RWPE2 (cell line): ENCODE measurements at regions not wholly inside any gene's neighbourhood (a gene's known extent, or its start where the extent isn't known, plus 50 kb on each side); places are given as distances from the start of the nearest gene placed in this dataset.
"Not testable (repeated sequence)": the region's sequence is repeated elsewhere in the genome, so short reads cannot be mapped to it uniquely, and the experiment has no call there.

ENCODE experiments used
- ATAC-seq: fragments of 200-7000 bp; cut with Tn5 transposase; 3 replicates; pipeline ENCODE4 v1.9.1; 2021; ENCODE audit warnings: low read depth
- DNase-seq: peaks from one replicate; pipeline ENCODE4 v3.0.0-alpha.2; 2020; ENCODE audit warnings: low spot score
- H3K27ac ChIP-seq: fragments of 450-650 bp; 2 replicates; pipeline ENCODE4 v1.5.1; 2017; ENCODE audit warnings: mild to moderate bottlenecking; ENCODE audit not compliant: poor library complexity, severe bottlenecking
- H3K27me3 ChIP-seq: fragments of 250-450 bp; sonication (Bioruptor Pico); 2 replicates; pipeline ENCODE4 v1.5.1; 2021; ENCODE audit warnings: mild to moderate bottlenecking, moderate library complexity; ENCODE audit not compliant: insufficient read depth, poor library complexity, severe bottlenecking
- H3K36me3 ChIP-seq: fragments of 250-450 bp; sonication (Bioruptor Pico); 2 replicates; pipeline ENCODE4 v1.5.1; 2020; ENCODE audit warnings: low read depth, mild to moderate bottlenecking, moderate library complexity
- H3K4me1 ChIP-seq: fragments of 250-450 bp; sonication (Bioruptor Pico); 2 replicates; pipeline ENCODE4 v1.5.1; 2021; ENCODE audit warnings: mild to moderate bottlenecking, moderate library complexity; ENCODE audit not compliant: insufficient read depth, poor library complexity, severe bottlenecking
- H3K4me3 ChIP-seq: fragments of 250-450 bp; sonication (Bioruptor Pico); 2 replicates; pipeline ENCODE4 v1.5.1; 2021; ENCODE audit warnings: mild to moderate bottlenecking, moderate library complexity; ENCODE audit not compliant: severe bottlenecking
- H3K9me3 ChIP-seq: fragments of 250-450 bp; sonication (Bioruptor Pico); 2 replicates; pipeline ENCODE4 v1.5.1; 2021; ENCODE audit warnings: mild to moderate bottlenecking, moderate library complexity; ENCODE audit not compliant: severe bottlenecking
- TF ChIP-seq, protein P1 (sequence below): fragments of 450-650 bp; IDR thresholded peaks from one replicate; pipeline ENCODE4 v1.5.1; 2017; ENCODE audit warnings: mild to moderate bottlenecking, moderate library complexity; ENCODE audit not compliant: poor library complexity, severe bottlenecking

DNA sequence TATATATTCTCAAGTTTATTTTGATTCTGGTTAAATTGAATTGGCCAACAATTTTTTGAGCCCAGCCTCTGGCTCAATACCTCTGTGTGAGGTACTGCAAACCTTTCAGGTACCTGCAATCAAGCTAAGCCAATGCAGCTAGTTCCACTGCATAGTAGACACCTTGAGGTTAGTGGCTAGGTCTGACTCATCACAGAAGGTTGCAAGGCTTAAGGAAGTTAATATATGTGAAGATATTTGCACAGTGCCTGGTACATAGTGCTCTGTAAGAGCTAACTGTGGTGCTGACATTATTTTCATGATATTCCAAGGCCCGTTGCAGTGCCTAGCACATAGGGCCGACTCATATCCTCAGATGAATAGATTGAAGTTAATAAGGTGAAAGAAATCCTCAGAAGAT lies 330.5 kb upstream of the KAZN start:
- DNase-seq (no peak), ATAC-seq (peak; percentile 98)
- H3K4me1 ChIP-seq: no peaks in the 10 kb centered on the region
- H3K27me3 ChIP-seq: peaks cover 2% of the 10 kb centered on the region
- H3K9me3 ChIP-seq: no peaks in the 10 kb centered on the region
- no peaks in the 10 kb centered on the region for H3K36me3 ChIP-seq
- no peak overlapping the region for H3K27ac ChIP-seq
- no peak overlapping the region for H3K4me3 ChIP-seq
- TF ChIP-seq, protein P1, sequence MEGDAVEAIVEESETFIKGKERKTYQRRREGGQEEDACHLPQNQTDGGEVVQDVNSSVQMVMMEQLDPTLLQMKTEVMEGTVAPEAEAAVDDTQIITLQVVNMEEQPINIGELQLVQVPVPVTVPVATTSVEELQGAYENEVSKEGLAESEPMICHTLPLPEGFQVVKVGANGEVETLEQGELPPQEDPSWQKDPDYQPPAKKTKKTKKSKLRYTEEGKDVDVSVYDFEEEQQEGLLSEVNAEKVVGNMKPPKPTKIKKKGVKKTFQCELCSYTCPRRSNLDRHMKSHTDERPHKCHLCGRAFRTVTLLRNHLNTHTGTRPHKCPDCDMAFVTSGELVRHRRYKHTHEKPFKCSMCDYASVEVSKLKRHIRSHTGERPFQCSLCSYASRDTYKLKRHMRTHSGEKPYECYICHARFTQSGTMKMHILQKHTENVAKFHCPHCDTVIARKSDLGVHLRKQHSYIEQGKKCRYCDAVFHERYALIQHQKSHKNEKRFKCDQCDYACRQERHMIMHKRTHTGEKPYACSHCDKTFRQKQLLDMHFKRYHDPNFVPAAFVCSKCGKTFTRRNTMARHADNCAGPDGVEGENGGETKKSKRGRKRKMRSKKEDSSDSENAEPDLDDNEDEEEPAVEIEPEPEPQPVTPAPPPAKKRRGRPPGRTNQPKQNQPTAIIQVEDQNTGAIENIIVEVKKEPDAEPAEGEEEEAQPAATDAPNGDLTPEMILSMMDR: no peak

DNA sequence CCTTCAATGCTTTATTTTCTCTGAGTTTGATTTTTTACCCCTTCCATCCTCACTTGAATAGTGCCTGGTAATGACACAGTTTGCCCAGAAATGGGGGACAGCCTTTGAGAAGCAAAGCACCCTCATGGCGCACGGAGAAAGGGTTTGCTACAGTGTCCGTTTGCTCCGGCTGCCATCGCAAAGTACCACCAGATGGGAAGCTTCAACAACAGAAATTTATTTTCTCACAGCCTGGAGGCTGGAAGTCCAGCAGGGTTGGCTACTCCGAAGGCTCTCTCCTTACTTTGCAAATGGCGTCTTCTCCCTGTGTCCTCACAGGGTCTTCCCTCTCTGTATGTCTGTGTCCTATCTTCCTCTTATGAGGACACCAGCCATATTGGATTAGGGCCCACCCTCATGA lies 327.7 kb upstream of the KAZN start:
- Histone ChIP-seq H3K9me3 (no peaks in the 10 kb centered on the region), H3K27ac (no peak overlapping the region), H3K27me3 (no peaks in the 10 kb centered on the region), H3K4me3 (no peak overlapping the region), H3K4me1 (no peaks in the 10 kb centered on the region), H3K36me3 (no peaks in the 10 kb centered on the region)
- ATAC-seq (no peak), DNase-seq (no peak)
- TF ChIP-seq, protein P1: no peak

DNA sequence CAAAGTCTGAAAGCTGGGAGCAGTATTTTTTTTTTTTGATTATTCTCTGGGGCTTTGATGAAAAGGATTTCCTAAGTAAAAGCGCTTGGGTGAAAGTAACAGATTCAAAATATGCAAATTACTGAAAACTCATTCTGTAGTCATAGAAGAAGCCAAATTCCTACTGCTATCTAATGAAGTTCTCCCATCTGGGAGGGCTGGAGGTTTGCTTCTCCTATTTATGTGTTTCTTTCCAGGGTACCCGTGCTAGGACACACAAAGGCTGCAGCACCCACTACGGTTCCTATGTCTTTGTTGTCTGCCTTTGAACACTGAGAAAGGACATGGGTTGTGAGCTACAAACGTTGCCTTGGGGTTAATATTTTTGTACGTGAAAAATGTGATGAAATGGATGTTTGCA lies 324.7 kb upstream of the KAZN start:
- TF ChIP-seq, protein P1: no peak

DNA sequence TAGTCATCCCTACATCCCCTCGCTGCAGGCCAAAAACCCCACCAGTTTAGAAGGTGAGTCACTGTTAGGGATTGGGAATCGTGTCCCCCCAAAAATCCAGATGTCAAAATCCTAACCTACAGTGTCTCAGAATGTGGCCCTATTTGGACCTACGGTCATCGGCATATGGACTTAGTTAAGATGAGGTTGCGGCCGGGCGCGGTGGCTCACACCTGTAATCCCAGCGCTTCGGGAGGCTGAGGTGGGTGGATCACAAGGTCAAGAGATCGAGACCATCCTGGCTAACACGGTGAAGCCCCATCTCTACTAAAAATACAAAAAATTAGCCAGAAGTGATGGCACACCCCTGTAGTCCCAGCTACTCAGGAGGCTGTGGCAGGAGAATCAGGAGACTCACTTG lies 318.6 kb upstream of the KAZN start:
- H3K36me3 ChIP-seq, DNase-seq, H3K27ac ChIP-seq, H3K27me3 ChIP-seq, ATAC-seq, H3K4me3 ChIP-seq, H3K4me1 ChIP-seq, H3K9me3 ChIP-seq: not testable (repeated sequence)

More for the DNA sequence above, 324.7 kb upstream of the KAZN start:
- no peak overlapping the region for H3K27ac ChIP-seq
- no peaks in the 10 kb centered on the region for H3K27me3 ChIP-seq
- ATAC-seq: no peak
- no peaks in the 10 kb centered on the region for H3K9me3 ChIP-seq
- no peaks in the 10 kb centered on the region for H3K36me3 ChIP-seq
- no peaks in the 10 kb centered on the region for H3K4me1 ChIP-seq
- H3K4me3 ChIP-seq: no peak overlapping the region
- DNase-seq: no peak

DNA sequence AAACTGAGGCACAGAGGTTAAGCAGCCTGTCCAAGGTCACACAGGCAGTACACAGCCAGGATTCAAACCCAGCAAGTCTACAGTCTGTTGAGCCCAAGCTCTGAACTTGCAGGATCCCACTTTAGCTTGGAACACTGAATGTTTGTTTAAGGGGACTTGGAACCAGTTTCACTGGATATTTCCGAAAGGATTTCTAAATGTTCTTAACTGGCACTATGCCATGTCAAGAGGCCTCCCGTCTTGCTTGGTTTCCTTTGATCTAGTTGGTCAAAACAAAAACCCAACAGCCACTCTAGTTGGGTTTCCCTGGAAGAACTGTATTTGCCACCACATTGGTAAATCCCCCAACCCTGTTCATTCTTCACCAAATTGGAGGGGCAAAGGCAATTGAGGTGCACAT lies 317.6 kb upstream of the KAZN start:
- Histone ChIP-seq H3K27ac (no peak overlapping the region), H3K9me3 (no peaks in the 10 kb centered on the region), H3K27me3 (no peaks in the 10 kb centered on the region), H3K4me3 (no peak overlapping the region), H3K36me3 (no peaks in the 10 kb centered on the region), H3K4me1 (no peaks in the 10 kb centered on the region)
- DNase-seq: no peak
- ATAC-seq: no peak
- TF ChIP-seq, protein P1: no peak

DNA sequence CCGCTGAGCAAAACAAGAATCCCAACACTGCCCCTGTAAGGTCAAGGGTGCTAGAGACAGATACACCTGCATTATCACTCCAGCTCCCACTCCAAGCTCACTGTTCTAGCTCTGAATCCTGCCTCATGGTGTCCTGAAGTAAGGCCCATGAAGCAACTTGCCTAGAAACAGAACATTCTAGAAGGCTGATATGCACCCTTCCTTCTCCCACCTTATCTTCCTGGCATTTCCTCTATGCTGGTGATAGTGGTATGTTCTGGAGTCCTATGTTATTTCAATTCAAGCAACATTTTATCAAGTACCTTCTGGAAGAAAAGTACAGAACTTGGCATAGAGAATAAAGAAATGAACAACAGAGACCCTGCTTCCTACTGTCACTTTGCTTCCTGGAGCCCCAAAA lies 317.1 kb upstream of the KAZN start:
- no peak for DNase-seq
- no peaks in the 10 kb centered on the region for H3K27me3 ChIP-seq
- no peak overlapping the region for H3K27ac ChIP-seq
- ATAC-seq: no peak
- no peaks in the 10 kb centered on the region for H3K4me1 ChIP-seq
- TF ChIP-seq, protein P1: no peak
- no peaks in the 10 kb centered on the region for H3K36me3 ChIP-seq
- H3K4me3 ChIP-seq: no peak overlapping the region
- no peaks in the 10 kb centered on the region for H3K9me3 ChIP-seq
